Muscle layer of colon (tissue), 2 donors: ENCODE measurements at regions not wholly inside any gene's neighbourhood (a gene's known extent, or its start where the extent isn't known, plus 50 kb on each side); places are given as distances from the start of the nearest gene placed in this dataset.

Experiments used
- H3K27ac ChIP-seq: one replicate; pipeline ENCODE4 v1.7.0; 2013; ENCODE audit warnings: low read depth, mild to moderate bottlenecking, low read length, moderate library complexity
- H3K27me3 ChIP-seq, 2 donors: one replicate each; pipeline ENCODE4 v1.7.0; 2013; ENCODE audit warnings: low read length in 2 of 2, mild to moderate bottlenecking in 2 of 2; ENCODE audit not compliant: insufficient read depth in 2 of 2, control insufficient read depth in 1 of 2
- H3K36me3 ChIP-seq: one replicate; pipeline ENCODE4 v1.7.0; 2013; ENCODE audit warnings: mild to moderate bottlenecking, low read length; ENCODE audit not compliant: insufficient read depth
- H3K4me1 ChIP-seq: one replicate; pipeline ENCODE4 v1.7.0; 2013; ENCODE audit warnings: mild to moderate bottlenecking, low read length; ENCODE audit not compliant: insufficient read depth
- H3K4me3 ChIP-seq, 2 donors: one replicate each; pipeline ENCODE4 v1.7.0; 2013; ENCODE audit warnings: low read length in 2 of 2, low read depth in 1 of 2, mild to moderate bottlenecking in 1 of 2, moderate library complexity in 1 of 2
- H3K9ac ChIP-seq: one replicate; pipeline ENCODE4 v1.7.0; 2013; ENCODE audit warnings: low read length
- H3K9me3 ChIP-seq: one replicate; pipeline ENCODE4 v1.7.0; 2013; ENCODE audit warnings: mild to moderate bottlenecking, low read length
- donor health status: abdominal sarcoma.
- donor health status: Adenocarcinoma of cecum.

DNA sequence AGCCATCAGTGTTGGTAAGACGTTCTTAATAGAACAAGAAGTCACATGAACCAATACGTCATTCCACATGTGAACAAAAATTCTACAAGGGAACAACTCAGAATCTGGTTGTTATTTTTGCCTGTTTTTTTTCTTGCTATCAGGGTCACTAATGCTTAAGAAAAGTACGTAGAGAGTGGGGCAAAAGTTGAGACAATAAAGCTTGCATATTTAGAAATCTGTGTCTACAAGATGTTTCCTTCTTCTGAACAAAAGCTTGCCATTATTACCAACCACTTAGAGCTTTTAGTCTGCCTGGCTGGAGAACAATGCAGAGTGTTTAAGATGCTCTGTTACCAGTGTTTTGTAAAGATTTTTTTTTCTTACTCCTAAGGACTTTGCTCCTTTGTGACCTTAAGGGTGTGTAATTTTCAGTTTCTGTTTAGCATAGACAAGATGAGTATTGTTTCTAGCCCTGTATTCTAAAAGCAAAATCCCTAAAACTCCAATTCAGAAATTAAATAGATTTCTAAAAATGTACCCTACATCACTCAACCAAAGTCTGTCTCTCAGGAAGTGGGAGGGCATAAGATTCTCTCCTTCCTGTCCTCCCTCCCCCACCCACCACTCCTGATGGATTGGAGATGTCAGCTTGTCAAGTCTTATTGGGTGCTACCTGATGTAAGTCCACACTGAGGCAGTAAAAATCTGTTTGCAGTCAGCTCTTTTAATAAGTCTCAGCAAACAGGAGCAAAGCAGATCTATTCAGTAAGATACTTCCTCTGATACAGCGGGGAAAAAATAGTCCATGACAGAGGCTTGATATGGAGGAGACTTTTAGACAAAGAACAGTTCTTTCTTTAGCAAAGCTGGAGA is 267.6 kb downstream of the GRIN2B start:
- Histone ChIP-seq H3K4me1 (peaks cover 6% of the 10 kb centered on the region), H3K4me3 (no peak overlapping the region), H3K9me3 (no peaks in the 10 kb centered on the region), H3K27me3 (no peaks in the 10 kb centered on the region), H3K27ac (no peak overlapping the region), H3K9ac (no peak overlapping the region), H3K36me3 (no peaks in the 10 kb centered on the region)

DNA sequence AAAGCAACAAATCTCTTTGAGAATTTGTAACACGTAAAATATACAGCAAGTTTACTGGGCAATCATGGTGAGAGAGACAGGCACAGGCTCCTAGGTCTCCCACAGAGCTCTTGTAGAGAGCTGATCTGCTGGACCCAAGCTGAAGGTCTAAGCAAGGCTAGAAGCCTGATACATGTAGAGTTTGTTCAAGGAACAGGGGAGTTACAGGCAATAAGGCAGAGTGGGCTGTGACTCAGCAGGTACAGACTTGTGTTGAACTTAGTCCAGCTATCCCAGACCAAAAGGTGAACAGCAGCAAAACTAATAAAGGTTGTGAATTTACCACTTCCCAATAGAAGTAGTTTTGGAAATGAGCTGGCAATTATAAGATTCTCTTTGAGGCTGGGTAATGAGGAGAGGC is 273.6 kb downstream of the GRIN2B start:
- no peak overlapping the region for H3K27ac ChIP-seq
- no peaks in the 10 kb centered on the region for H3K9me3 ChIP-seq
- no peaks in the 10 kb centered on the region for H3K27me3 ChIP-seq
- no peaks in the 10 kb centered on the region for H3K4me1 ChIP-seq
- no peak overlapping the region for H3K9ac ChIP-seq
- no peak overlapping the region for H3K4me3 ChIP-seq
- H3K36me3 ChIP-seq, result no peaks in the 10 kb centered on the region

GRCh38 chr12:13702381-13702780 is 279.0 kb downstream of the GRIN2B start:
- Histone ChIP-seq H3K9me3 (no peaks in the 10 kb centered on the region), H3K27me3 (no peaks in the 10 kb centered on the region), H3K4me1 (no peaks in the 10 kb centered on the region), H3K4me3 (no peak overlapping the region), H3K9ac (no peak overlapping the region), H3K36me3 (no peaks in the 10 kb centered on the region), H3K27ac (no peak overlapping the region)

DNA sequence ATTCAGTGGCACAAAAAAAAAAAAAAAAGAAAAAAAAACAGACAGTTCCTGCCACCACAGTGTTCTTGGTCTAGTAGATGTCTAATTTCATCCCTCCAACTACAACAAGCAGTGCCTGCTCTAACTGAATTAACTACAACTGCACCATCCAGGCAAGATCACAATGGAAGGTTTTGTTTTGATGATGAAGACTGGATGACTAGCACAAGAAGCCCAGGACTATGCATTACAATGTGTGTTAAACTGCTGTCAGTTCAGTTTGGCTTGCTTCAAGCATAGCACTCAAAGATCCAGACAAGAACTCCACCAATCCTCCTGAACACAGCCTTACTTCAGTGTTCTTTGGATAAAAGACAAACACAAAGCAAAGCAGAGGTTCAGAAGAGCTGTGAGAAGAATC is 279.9 kb downstream of the GRIN2B start:
- Histone ChIP-seq H3K27ac (no peak overlapping the region), H3K36me3 (no peaks in the 10 kb centered on the region), H3K4me3 (no peak overlapping the region), H3K9ac (no peak overlapping the region), H3K27me3 (no peaks in the 10 kb centered on the region), H3K4me1 (no peaks in the 10 kb centered on the region), H3K9me3 (no peaks in the 10 kb centered on the region)

- H3K4me3 ChIP-seq, result no peak overlapping the region
- H3K4me1 ChIP-seq, result no peaks in the 10 kb centered on the region
- no peaks in the 10 kb centered on the region for H3K9me3 ChIP-seq
- H3K27ac ChIP-seq, result no peak overlapping the region
- no peaks in the 10 kb centered on the region for H3K27me3 ChIP-seq
- no peak overlapping the region for H3K9ac ChIP-seq
- H3K36me3 ChIP-seq, result no peaks in the 10 kb centered on the region
These were observed 283.4 kb downstream of the GRIN2B start for GRCh38 chr12:13697973-13698372.

DNA sequence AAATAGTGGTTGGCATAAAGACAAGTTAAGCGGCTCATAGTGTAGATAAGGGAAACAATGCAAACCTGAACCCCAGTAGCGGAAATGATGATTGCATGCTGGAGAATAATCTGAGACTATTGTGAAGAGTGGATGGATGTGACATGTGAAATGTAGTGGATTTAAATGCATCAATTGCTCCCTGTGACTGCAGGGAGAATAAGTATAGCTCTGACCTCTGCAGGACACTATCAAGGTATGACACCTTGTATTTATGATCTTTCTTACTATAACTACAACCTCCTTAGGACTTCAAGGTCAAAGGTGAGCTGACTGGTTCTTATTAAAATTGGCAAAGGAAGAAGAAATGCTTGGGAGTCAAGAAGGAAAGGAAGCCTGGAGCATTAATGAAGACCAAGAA is 285.6 kb downstream of the GRIN2B start:
- Histone ChIP-seq H3K27ac (no peak overlapping the region), H3K4me1 (no peaks in the 10 kb centered on the region), H3K27me3 (no peaks in the 10 kb centered on the region), H3K4me3 (no peak overlapping the region), H3K9ac (no peak overlapping the region), H3K36me3 (no peaks in the 10 kb centered on the region), H3K9me3 (no peaks in the 10 kb centered on the region)

GRCh38 chr12:13692332-13692731 is 289.1 kb downstream of the GRIN2B start:
- H3K9me3 ChIP-seq, result no peaks in the 10 kb centered on the region
- no peak overlapping the region for H3K9ac ChIP-seq

GRCh38 chr12:13691598-13691997 is 289.8 kb downstream of the GRIN2B start:
- no peak overlapping the region for H3K4me3 ChIP-seq
- no peaks in the 10 kb centered on the region for H3K4me1 ChIP-seq
- no peaks in the 10 kb centered on the region for H3K9me3 ChIP-seq
- H3K27ac ChIP-seq, result no peak overlapping the region
- H3K27me3 ChIP-seq, result no peaks in the 10 kb centered on the region
- no peak overlapping the region for H3K9ac ChIP-seq
- H3K36me3 ChIP-seq, result no peaks in the 10 kb centered on the region

More at GRCh38 chr12:13692332-13692731, 289.1 kb downstream of the GRIN2B start:
- no peaks in the 10 kb centered on the region for H3K4me1 ChIP-seq
- no peak overlapping the region for H3K4me3 ChIP-seq
- no peak overlapping the region for H3K27ac ChIP-seq
- H3K27me3 ChIP-seq, result no peaks in the 10 kb centered on the region
- no peaks in the 10 kb centered on the region for H3K36me3 ChIP-seq

DNA sequence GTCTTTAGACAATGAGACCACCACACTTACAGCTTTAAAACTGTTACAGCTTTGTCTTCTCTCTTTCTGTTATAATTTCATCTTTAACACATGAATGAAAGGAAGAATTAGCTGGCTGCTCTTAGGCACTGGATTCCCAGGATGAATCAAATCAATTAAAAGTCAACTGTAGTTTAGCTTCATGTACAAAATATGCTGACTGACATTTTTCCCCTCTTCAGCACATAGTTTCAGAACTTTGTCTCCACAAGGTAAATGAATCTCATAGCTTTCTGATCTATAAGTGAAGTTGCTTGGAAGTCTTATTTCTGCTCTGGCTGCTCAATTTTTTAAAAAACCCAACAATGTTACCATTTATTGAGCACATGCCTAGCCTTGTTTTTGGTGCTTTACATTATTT is 293.8 kb downstream of the GRIN2B start:
- Histone ChIP-seq H3K27me3 (no peaks in the 10 kb centered on the region), H3K4me1 (no peaks in the 10 kb centered on the region), H3K36me3 (no peaks in the 10 kb centered on the region), H3K4me3 (no peak overlapping the region), H3K9me3 (no peaks in the 10 kb centered on the region), H3K9ac (no peak overlapping the region), H3K27ac (no peak overlapping the region)

DNA sequence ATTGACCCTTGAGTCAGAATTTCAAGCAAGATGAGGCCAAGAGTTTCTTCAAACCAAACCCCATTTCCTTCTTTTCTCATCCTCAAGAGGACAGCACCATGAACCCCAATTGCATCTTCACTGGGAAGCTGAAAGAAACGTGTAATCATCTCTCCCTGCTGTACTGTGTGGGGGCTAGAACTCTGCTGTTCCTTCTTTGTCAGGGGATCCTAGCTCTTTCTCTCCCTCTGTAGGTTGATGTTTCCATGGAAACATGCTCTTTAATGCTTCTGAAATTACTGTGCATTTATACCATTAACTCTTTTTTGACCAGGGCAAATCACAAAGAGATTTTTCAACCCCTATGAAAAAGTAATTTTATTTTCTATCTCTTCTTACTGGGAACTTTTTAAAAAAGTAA is 295.1 kb downstream of the GRIN2B start:
- Histone ChIP-seq H3K36me3 (no peaks in the 10 kb centered on the region), H3K4me1 (no peaks in the 10 kb centered on the region), H3K27ac (no peak overlapping the region), H3K9ac (no peak overlapping the region), H3K27me3 (no peaks in the 10 kb centered on the region), H3K4me3 (no peak overlapping the region), H3K9me3 (no peaks in the 10 kb centered on the region)

DNA sequence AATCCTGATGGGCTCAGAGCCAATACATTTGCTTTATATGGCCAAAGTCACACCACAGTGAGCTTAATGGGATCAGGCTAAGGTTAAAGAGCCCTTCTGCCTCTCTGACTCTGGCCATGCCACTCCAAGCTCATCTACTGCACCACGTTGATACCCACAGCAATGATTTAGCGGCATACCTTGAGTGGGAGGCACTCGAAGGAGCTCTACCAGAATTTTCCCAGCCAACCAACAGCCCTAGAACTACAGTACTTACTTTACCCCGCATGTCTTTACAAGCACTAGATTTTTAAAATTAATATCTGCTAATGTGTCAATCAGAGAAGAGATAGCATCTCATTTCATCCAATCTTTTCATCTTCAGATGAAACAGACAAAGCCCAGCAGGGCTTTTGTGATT is 300.5 kb downstream of the GRIN2B start:
- no peaks in the 10 kb centered on the region for H3K9me3 ChIP-seq
- H3K9ac ChIP-seq, result no peak overlapping the region
- no peak overlapping the region for H3K4me3 ChIP-seq
- no peaks in the 10 kb centered on the region for H3K27me3 ChIP-seq
- H3K36me3 ChIP-seq, result no peaks in the 10 kb centered on the region
- H3K27ac ChIP-seq, result no peak overlapping the region
- no peaks in the 10 kb centered on the region for H3K4me1 ChIP-seq

DNA sequence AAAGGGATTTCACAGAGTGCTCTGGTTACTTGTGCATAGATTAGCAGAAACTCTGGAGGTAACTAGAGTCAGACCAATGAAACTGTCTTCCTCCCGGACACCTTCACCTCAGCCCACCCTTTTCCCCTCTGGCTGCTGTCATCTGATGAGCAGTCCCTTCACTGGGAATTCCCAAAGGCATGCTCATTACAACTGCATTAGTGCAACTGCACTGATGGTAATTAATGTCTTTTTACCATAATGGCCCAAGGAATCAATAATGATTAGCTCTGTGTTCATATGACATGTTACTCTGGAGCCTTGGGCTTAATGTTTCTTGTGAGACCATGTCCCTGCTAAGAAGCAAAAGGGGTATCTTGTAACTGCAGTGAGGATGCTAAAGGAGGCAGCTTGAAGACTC is 304.5 kb downstream of the GRIN2B start:
- no peaks in the 10 kb centered on the region for H3K27me3 ChIP-seq
- H3K27ac ChIP-seq, result no peak overlapping the region
- H3K9ac ChIP-seq, result no peak overlapping the region
- H3K4me1 ChIP-seq, result no peaks in the 10 kb centered on the region
- H3K4me3 ChIP-seq, result no peak overlapping the region
- no peaks in the 10 kb centered on the region for H3K9me3 ChIP-seq
- H3K36me3 ChIP-seq, result no peaks in the 10 kb centered on the region
